ENCODE measurements at regions not wholly inside any gene's neighbourhood (a gene's known extent, or its start where the extent isn't known, plus 50 kb on each side); places are given as distances from the start of the nearest gene placed in this dataset.
A peak's percentile ranks its signal among the peaks of the same experiment; 100 is the strongest.

DNA sequence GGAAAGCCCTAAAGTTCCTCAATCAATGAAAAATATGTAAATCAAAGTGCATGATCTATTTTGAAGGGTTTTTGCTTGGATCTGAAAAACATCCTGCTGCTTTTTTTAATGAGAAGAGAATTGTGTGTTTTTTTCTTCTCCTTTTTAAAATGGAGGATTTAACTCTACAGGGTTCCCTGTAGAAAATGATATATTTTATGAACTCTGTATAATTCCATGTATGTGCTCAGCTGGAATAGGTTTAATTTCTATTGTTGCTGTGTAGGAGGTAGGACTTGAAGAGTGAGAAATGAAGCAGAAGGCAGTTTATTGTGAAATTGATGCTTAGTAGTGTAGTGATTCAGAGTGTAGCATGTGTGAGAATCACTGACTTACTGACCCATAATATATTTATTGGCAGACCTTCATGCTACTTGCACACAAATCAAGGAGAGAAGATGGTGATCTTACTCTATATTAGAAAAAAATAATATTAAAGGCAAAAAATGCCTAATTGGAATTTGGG is 286.8 kb upstream of the FSTL5 start:
- DNase-seq (ENCODE audit: unreplicated experiment): peak; percentile 17
- H3K4me1 Mint-ChIP-seq (ENCODE audit: insufficient read depth, unreplicated experiment): peaks cover 5% of the 10 kb centered on the region

DNA sequence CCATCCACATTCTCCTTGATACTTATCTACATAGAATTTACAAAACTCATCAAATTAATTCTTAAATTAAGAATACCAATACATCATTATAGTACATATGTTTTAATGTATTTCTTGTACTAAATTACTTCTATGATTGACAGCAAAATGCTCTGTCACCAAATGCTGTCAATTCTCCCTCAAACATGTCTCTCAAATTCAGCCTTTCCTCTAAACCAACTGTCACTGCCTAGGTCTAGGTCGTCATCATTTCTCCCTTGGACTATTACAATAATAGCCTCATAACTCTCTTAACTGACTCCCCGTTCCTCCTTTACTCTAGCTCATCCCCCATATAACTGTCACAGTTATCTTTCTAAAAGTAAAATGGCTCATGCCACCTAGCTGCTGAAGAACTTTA is 279.7 kb upstream of the FSTL5 start:
- BruUV-seq (replicated peaks): no TSS peak
- ChIA-PET CTCF (no interaction called here), POLR2A (no interaction called here)
- Mint-ChIP-seq H3K4me1 (ENCODE audit: insufficient read depth, unreplicated experiment) (no peaks in the 10 kb centered on the region), H3K27ac (ENCODE audit: low read depth, unreplicated experiment) (no peak overlapping the region), H3K4me3 (ENCODE audit: unreplicated experiment) (no peak overlapping the region), H3K36me3 (ENCODE audit: insufficient read depth, unreplicated experiment) (no peaks in the 10 kb centered on the region), H3K9me3 (ENCODE audit: unreplicated experiment) (no peaks in the 10 kb centered on the region), H3K27me3 (ENCODE audit: insufficient read depth, unreplicated experiment) (no peaks in the 10 kb centered on the region)
- no peak for DNase-seq (ENCODE audit: unreplicated experiment)
- TF ChIP-seq, protein P1, sequence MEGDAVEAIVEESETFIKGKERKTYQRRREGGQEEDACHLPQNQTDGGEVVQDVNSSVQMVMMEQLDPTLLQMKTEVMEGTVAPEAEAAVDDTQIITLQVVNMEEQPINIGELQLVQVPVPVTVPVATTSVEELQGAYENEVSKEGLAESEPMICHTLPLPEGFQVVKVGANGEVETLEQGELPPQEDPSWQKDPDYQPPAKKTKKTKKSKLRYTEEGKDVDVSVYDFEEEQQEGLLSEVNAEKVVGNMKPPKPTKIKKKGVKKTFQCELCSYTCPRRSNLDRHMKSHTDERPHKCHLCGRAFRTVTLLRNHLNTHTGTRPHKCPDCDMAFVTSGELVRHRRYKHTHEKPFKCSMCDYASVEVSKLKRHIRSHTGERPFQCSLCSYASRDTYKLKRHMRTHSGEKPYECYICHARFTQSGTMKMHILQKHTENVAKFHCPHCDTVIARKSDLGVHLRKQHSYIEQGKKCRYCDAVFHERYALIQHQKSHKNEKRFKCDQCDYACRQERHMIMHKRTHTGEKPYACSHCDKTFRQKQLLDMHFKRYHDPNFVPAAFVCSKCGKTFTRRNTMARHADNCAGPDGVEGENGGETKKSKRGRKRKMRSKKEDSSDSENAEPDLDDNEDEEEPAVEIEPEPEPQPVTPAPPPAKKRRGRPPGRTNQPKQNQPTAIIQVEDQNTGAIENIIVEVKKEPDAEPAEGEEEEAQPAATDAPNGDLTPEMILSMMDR (IDR thresholded peaks at IDR 0.05; ENCODE audit: unreplicated experiment): no peak
- intact Hi-C loops (cut with micrococcal nuclease): no loop called here

More for the DNA sequence above, 286.8 kb upstream of the FSTL5 start:
- intact Hi-C loops (cut with micrococcal nuclease): no loop called here
- CTCF ChIA-PET: interaction anchor here (0.5 kb wide), 1 partner anchor 20 kb away, joined by 3 read pairs; no protein-coding TSS in a partner anchor
- POLR2A ChIA-PET: no interaction called here
- no peak overlapping the region for H3K27ac Mint-ChIP-seq (ENCODE audit: low read depth, unreplicated experiment)
- H3K36me3 Mint-ChIP-seq (ENCODE audit: insufficient read depth, unreplicated experiment): no peaks in the 10 kb centered on the region
- no TSS peak for BruUV-seq (replicated peaks)
- H3K27me3 Mint-ChIP-seq (ENCODE audit: insufficient read depth, unreplicated experiment): no peaks in the 10 kb centered on the region
- TF ChIP-seq, protein P1 (IDR thresholded peaks at IDR 0.05; ENCODE audit: unreplicated experiment): no peak
- H3K4me3 Mint-ChIP-seq (ENCODE audit: unreplicated experiment): no peak overlapping the region
- H3K9me3 Mint-ChIP-seq (ENCODE audit: unreplicated experiment): no peaks in the 10 kb centered on the region

GRCh38 chr4:162442128-162442527 is 278.3 kb upstream of the FSTL5 start:
- no peaks in the 10 kb centered on the region for H3K4me1 Mint-ChIP-seq (ENCODE audit: insufficient read depth, unreplicated experiment)
- TF ChIP-seq, protein P1 (IDR thresholded peaks at IDR 0.05; ENCODE audit: unreplicated experiment): no peak
- BruUV-seq (replicated peaks): no TSS peak
- no peaks in the 10 kb centered on the region for H3K9me3 Mint-ChIP-seq (ENCODE audit: unreplicated experiment)
- intact Hi-C loops (cut with micrococcal nuclease): no loop called here
- H3K36me3 Mint-ChIP-seq (ENCODE audit: insufficient read depth, unreplicated experiment): no peaks in the 10 kb centered on the region
- POLR2A ChIA-PET: no interaction called here
- CTCF ChIA-PET: no interaction called here
- H3K4me3 Mint-ChIP-seq (ENCODE audit: unreplicated experiment): no peak overlapping the region
- no peak overlapping the region for H3K27ac Mint-ChIP-seq (ENCODE audit: low read depth, unreplicated experiment)
- DNase-seq (ENCODE audit: unreplicated experiment): no peak
- H3K27me3 Mint-ChIP-seq (ENCODE audit: insufficient read depth, unreplicated experiment): no peaks in the 10 kb centered on the region

DNA sequence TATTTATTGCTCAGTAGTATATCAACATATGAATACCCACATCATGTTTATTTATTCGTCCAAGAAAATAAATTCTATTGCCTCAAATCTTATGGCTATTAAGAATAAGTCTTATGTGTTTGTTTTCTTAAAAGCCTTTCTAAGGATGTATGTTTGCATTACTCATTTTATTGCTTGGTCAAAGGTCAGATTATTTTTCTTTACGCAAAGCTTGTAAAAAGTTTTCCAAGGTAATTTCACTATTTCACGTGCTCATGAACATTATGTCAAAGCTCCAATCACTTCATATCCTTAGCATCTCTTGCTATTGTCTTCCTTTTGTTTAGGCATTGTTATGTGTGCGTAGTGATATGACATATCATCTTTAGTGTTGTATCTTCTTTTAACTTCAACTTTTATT is 258.5 kb upstream of the FSTL5 start:
- Mint-ChIP-seq H3K27ac (ENCODE audit: low read depth, unreplicated experiment) (no peak overlapping the region), H3K4me3 (ENCODE audit: unreplicated experiment) (no peak overlapping the region), H3K9me3 (ENCODE audit: unreplicated experiment) (no peaks in the 10 kb centered on the region), H3K27me3 (ENCODE audit: insufficient read depth, unreplicated experiment) (no peaks in the 10 kb centered on the region), H3K36me3 (ENCODE audit: insufficient read depth, unreplicated experiment) (no peaks in the 10 kb centered on the region), H3K4me1 (ENCODE audit: insufficient read depth, unreplicated experiment) (no peaks in the 10 kb centered on the region)
- ChIA-PET POLR2A (no interaction called here), CTCF (no interaction called here)
- intact Hi-C loops (cut with micrococcal nuclease): no loop called here
- DNase-seq (ENCODE audit: unreplicated experiment): no peak
- no TSS peak for BruUV-seq (replicated peaks)
- TF ChIP-seq, protein P1 (IDR thresholded peaks at IDR 0.05; ENCODE audit: unreplicated experiment): no peak

Measured in MCF 10A (cell line).